ENCODE measurements at regions not wholly inside any gene's neighbourhood (a gene's known extent, or its start where the extent isn't known, plus 50 kb on each side); places are given as distances from the start of the nearest gene placed in this dataset.

GRCh38 chr12:78387721-78388120, 476.9 kb upstream of the SYT1 start:
- Histone ChIP-seq H3K4me1 (ENCODE audit: control insufficient read depth, extremely low read depth, insufficient read depth, low read length) (no peaks in the 10 kb centered on the region), H3K27ac (ENCODE audit: insufficient read depth, low read depth, low read length) (no peak overlapping the region), H3K4me2 (ENCODE audit: insufficient read depth, low read length) (no peak overlapping the region), H3K4me3 (replicated peaks in 1 of 3; ENCODE audit: insufficient read depth in 1 of 3, low read depth in 1 of 3, low read length in 3 of 3) (no peak overlapping the region), H3K9me3 (replicated peaks; ENCODE audit: control insufficient read depth, insufficient read depth, low read length) (no peaks in the 10 kb centered on the region), H3K9ac (replicated peaks; ENCODE audit: extremely low read depth, insufficient read depth, low read length) (no peak overlapping the region), H3K9me1 (replicated peaks; ENCODE audit: control insufficient read depth, extremely low read depth, insufficient read depth, low read length) (no peaks in the 10 kb centered on the region), H3K36me3 (ENCODE audit: control insufficient read depth in 2 of 2, extremely low read depth in 1 of 2, insufficient read depth in 2 of 2, low read length in 2 of 2) (no peaks in the 10 kb centered on the region), H3K79me2 (ENCODE audit: control insufficient read depth, insufficient read depth, low read length) (no peaks in the 10 kb centered on the region), H2AFZ (ENCODE audit: low read depth, low read length) (no peak overlapping the region), H3K27me3 (ENCODE audit: control insufficient read depth in 2 of 2, insufficient read depth in 2 of 2, low read length in 2 of 2) (peaks cover 0 to 2% of the 10 kb centered on the region in 2 experiments), H4K20me1 (replicated peaks; ENCODE audit: control insufficient read depth, extremely low read depth, insufficient read depth, low read length) (peaks cover 2% of the 10 kb centered on the region)
- TF ChIP-seq POLR2AphosphoS5 (IDR thresholded peaks at IDR 0.05; ENCODE audit: insufficient read depth, low read depth, low read length) (no peak), GATA2 (IDR thresholded peaks at IDR 0.05; ENCODE audit: insufficient read depth, insufficient read length, low read depth, low read length) (no peak), MAX (IDR thresholded peaks at IDR 0.05; ENCODE audit: insufficient read depth, insufficient read length) (no peak), MYC (IDR thresholded peaks at IDR 0.05; ENCODE audit: low read depth, low read length) (no peak), EZH2 (IDR thresholded peaks at IDR 0.05; ENCODE audit: borderline replicate concordance, low read depth, low read length, severe bottlenecking) (no peak), CTCF (IDR thresholded peaks at IDR 0.05; ENCODE audit: extremely low read depth in 1 of 2, insufficient read depth in 1 of 2, low read depth in 1 of 2, low read length in 2 of 2) (no peak), FOS (IDR thresholded peaks at IDR 0.05; ENCODE audit: borderline replicate concordance, insufficient read depth, low read length) (no peak)
- CTCF ChIA-PET, result no interaction called here
- intact Hi-C loops (cut with micrococcal nuclease) (no loop called here), dilution Hi-C loops (cut with MboI; ENCODE audit: extremely low pct_ligation_motif_present, low sequenced_read_pairs) (no loop called here)
- POLR2A ChIA-PET, result no interaction called here
- DNase-seq (ENCODE audit: low read depth, low spot score) (no peak), FAIRE-seq (no peak)
- BruUV-seq (replicated peaks), result no TSS peak
